GM13977 (cell line): ENCODE measurements at regions not wholly inside any gene's neighbourhood (a gene's known extent, or its start where the extent isn't known, plus 50 kb on each side); places are given as distances from the start of the nearest gene placed in this dataset.

Experiments
- DNase-seq: peaks from one replicate; pipeline ENCODE4 v3.0.0; 2012; ENCODE audit warnings: low spot score
- CTCF ChIP-seq: IDR thresholded peaks from 2 replicates; pipeline ENCODE4 v1.5.1; 2012; ENCODE audit warnings: mild to moderate bottlenecking, control low read depth; ENCODE audit not compliant: insufficient read depth; ENCODE audit errors: extremely low read depth, missing control alignments
- in situ Hi-C: fragments of 300-500 bp; cut with MboI; formaldehyde crosslinking; loops from one replicate; pipeline ENCODE4 v1.12.0; 2022; ENCODE audit warnings: low sequenced_read_pairs, low pct_unique_long_range_greater_than_20kb, mixed read lengths, inconsistent platforms; ENCODE audit not compliant: unreplicated experiment

GRCh38 chr9:22354699-22355384 is 91.8 kb upstream of the DMRTA1 start:
- DNase-seq: no peak
- no peak for TF ChIP-seq CTCF
- in situ Hi-C loops: no loop called here

GRCh38 chr9:22356985-22357384 is 89.6 kb upstream of the DMRTA1 start:
- no peak for DNase-seq
- TF ChIP-seq CTCF: no peak
- in situ Hi-C loops: no loop called here

GRCh38 chr9:22363421-22363887 is 83.2 kb upstream of the DMRTA1 start:
- no peak for DNase-seq
- TF ChIP-seq CTCF: no peak
- in situ Hi-C loops: no loop called here

GRCh38 chr9:22373636-22374035 is 73.0 kb upstream of the DMRTA1 start:
- DNase-seq: no peak
- in situ Hi-C loops: no loop called here

GRCh38 chr9:22374051-22374450 is 72.6 kb upstream of the DMRTA1 start:
- in situ Hi-C loops: no loop called here
- no peak for DNase-seq
- no peak for TF ChIP-seq CTCF

More at GRCh38 chr9:22373636-22374035, 73.0 kb upstream of the DMRTA1 start:
- no peak for TF ChIP-seq CTCF

GRCh38 chr9:22379272-22379671 is 67.4 kb upstream of the DMRTA1 start:
- in situ Hi-C loops: no loop called here
- DNase-seq: no peak
- TF ChIP-seq CTCF: no peak
